GM15510 (cell line): ENCODE measurements at regions not wholly inside any gene's neighbourhood (a gene's known extent, or its start where the extent isn't known, plus 50 kb on each side); places are given as distances from the start of the nearest gene placed in this dataset.

Experiments
- POLR2A ChIP-seq: IDR thresholded peaks from 3 replicates; pipeline ENCODE4 v1.6.1; 2011; ENCODE audit warnings: borderline replicate concordance; ENCODE audit not compliant: insufficient read length; ENCODE audit errors: extremely low read depth

- no peak for TF ChIP-seq POLR2A
Observed at GRCh38 chr15:39460748-39461147, 120.1 kb upstream of the THBS1 start.

GRCh38 chr15:39461536-39462130, 119.2 kb upstream of the THBS1 start:
- no peak for TF ChIP-seq POLR2A

GRCh38 chr15:39462691-39463090, 118.2 kb upstream of the THBS1 start:
- no peak for TF ChIP-seq POLR2A

- no peak for TF ChIP-seq POLR2A
Observed at GRCh38 chr15:39465843-39466749, 114.8 kb upstream of the THBS1 start.

- TF ChIP-seq POLR2A, result no peak
Observed at GRCh38 chr15:39466750-39467105, 114.2 kb upstream of the THBS1 start.

GRCh38 chr15:39468331-39468730, 112.5 kb upstream of the THBS1 start:
- TF ChIP-seq POLR2A, result no peak

GRCh38 chr15:39468828-39469227, 112.1 kb upstream of the THBS1 start:
- TF ChIP-seq POLR2A, result no peak

GRCh38 chr15:39471785-39472574, 108.9 kb upstream of the THBS1 start:
- TF ChIP-seq POLR2A, result no peak

GRCh38 chr15:39472621-39473297, 108.1 kb upstream of the THBS1 start:
- no peak for TF ChIP-seq POLR2A

- no peak for TF ChIP-seq POLR2A
Observed at GRCh38 chr15:39473298-39473947, 107.5 kb upstream of the THBS1 start.

- no peak for TF ChIP-seq POLR2A
Observed at GRCh38 chr15:39474657-39475056, 106.2 kb upstream of the THBS1 start.

- no peak for TF ChIP-seq POLR2A
Observed at GRCh38 chr15:39478996-39479395, 101.9 kb upstream of the THBS1 start.

- no peak for TF ChIP-seq POLR2A
Observed at GRCh38 chr15:39479911-39480310, 101.0 kb upstream of the THBS1 start.

GRCh38 chr15:39482459-39482858, 98.4 kb upstream of the THBS1 start:
- no peak for TF ChIP-seq POLR2A
